GM12878 (cell line): ENCODE measurements at regions not wholly inside any gene's neighbourhood (a gene's known extent, or its start where the extent isn't known, plus 50 kb on each side); places are given as distances from the start of the nearest gene placed in this dataset.

Source experiments
- ATAC-seq: fragments of 200-7000 bp; cut with Tn5 transposase; 3 replicates; pipeline ENCODE4 v1.9.1; 2020; ENCODE audit warnings: mild to moderate bottlenecking, moderate library complexity
- BruUV-seq: library from RNA; stranded (reverse); fragments of 400-500 nt; replicated peaks from 2 replicates; lab custom pipeline; 2021; lab: Mats Ljungman, UMichigan
- CTCF ChIA-PET: fragments of 300-600 bp; sonication (Branson Sonifier 250); formaldehyde crosslinking; extraction: SDS; loops from one replicate; lab custom pipeline; 2021; ENCODE audit warnings: inconsistent platforms; lab: Yijun Ruan, JAX
- POLR2A ChIA-PET: fragments of 350-600 bp; formaldehyde crosslinking; extraction: SDS; loops from one replicate; lab custom pipeline; 2021; ENCODE audit warnings: inconsistent platforms; lab: Charles Lee
- RAD21 ChIA-PET: fragments of 300-600 bp; sonication (Branson Sonifier 250); formaldehyde crosslinking; loops from one replicate; lab custom pipeline; 2023; ENCODE audit warnings: antibody characterized with exemption; ENCODE audit not compliant: unreplicated experiment; lab: Charles Lee
- SMC1A ChIA-PET: fragments of 300-600 bp; sonication (Branson Sonifier 250); formaldehyde crosslinking; loops from one replicate; lab custom pipeline; 2023; ENCODE audit not compliant: unreplicated experiment, uncharacterized antibody; lab: Charles Lee
- DNase-seq: peaks from one replicate; pipeline ENCODE4 v3.0.0-alpha.2; 2011; ENCODE audit warnings: low read depth, low spot score
- FAIRE-seq: peaks from 3 replicates; lab custom pipeline; 2011; peaks lifted over from hg19 to GRCh38; lab: Jason Lieb, UNC
- H2AFZ ChIP-seq: 2 replicates; pipeline ENCODE4 v1.6.0; 2011; ENCODE audit warnings: low read depth, low read length, control low read depth; ENCODE audit not compliant: control insufficient read depth
- H3K27ac ChIP-seq: 2 replicates; pipeline ENCODE4 v1.5.1; 2011; ENCODE audit warnings: control low read depth; ENCODE audit not compliant: control insufficient read depth, insufficient read depth
- H3K27me3 ChIP-seq, 2 experiments: replicated peaks in 1 of 2; 2 replicates each; pipeline versions ENCODE4 v1.6.0 to v1.6.1; 2011; ENCODE audit warnings: low read length in 1 of 2; ENCODE audit not compliant: control insufficient read depth in 2 of 2, insufficient read depth in 2 of 2
- H3K36me3 ChIP-seq, 2 experiments: 2 replicates each; pipeline ENCODE4 v1.5.1; 2011; ENCODE audit warnings: low read length in 1 of 2; ENCODE audit not compliant: control insufficient read depth in 2 of 2, insufficient read depth in 2 of 2
- H3K4me1 ChIP-seq: 2 replicates; pipeline ENCODE4 v1.6.1; 2011; ENCODE audit warnings: mild to moderate bottlenecking, low read length, moderate library complexity, mixed read lengths; ENCODE audit not compliant: control insufficient read depth, insufficient read depth
- H3K4me2 ChIP-seq: 2 replicates; pipeline ENCODE4 v1.6.0; 2011; ENCODE audit warnings: control low read depth; ENCODE audit not compliant: control insufficient read depth, insufficient read depth
- H3K4me3 ChIP-seq: fragments of 200-600 bp; sonication (generic); 2 replicates; pipeline ENCODE4 v1.5.1; 2016
- H3K79me2 ChIP-seq: 2 replicates; pipeline ENCODE4 v1.6.0; 2011; ENCODE audit warnings: low read length; ENCODE audit not compliant: control insufficient read depth, insufficient read depth
- H3K9ac ChIP-seq: 2 replicates; pipeline ENCODE4 v1.8.0; 2011; ENCODE audit warnings: low read length, control low read depth, mixed read lengths; ENCODE audit not compliant: control insufficient read depth, insufficient read depth
- H3K9me3 ChIP-seq: replicated peaks from 3 replicates; pipeline ENCODE4 v1.5.1; 2011; ENCODE audit warnings: mild to moderate bottlenecking, low read length; ENCODE audit not compliant: control insufficient read depth, insufficient read depth
- H4K20me1 ChIP-seq: 2 replicates; pipeline ENCODE4 v1.6.0; 2011; ENCODE audit not compliant: control insufficient read depth, insufficient read depth
- CEBPB ChIP-seq, 2 experiments: fragments of 150-350 bp in 1 of 2; IDR thresholded peaks; 2 replicates each; pipeline ENCODE4 v1.6.1; 2012 to 2014; ENCODE audit warnings: low read depth in 2 of 2, low read length in 2 of 2, borderline replicate concordance in 1 of 2, inconsistent platforms in 1 of 2
- CREB1 ChIP-seq: IDR thresholded peaks from 2 replicates; pipeline ENCODE4 v1.6.1; 2012; ENCODE audit warnings: low read depth, mild to moderate bottlenecking, inconsistent platforms
- CUX1 ChIP-seq: IDR thresholded peaks from 2 replicates; pipeline ENCODE4 v1.6.1; 2012; ENCODE audit warnings: improper control_type of control experiment, low read depth, low read length; ENCODE audit not compliant: insufficient replicate concordance
- FOXK2 ChIP-seq: fragments of 450-650 bp; IDR thresholded peaks from 2 replicates; pipeline ENCODE4 v1.6.1; 2017; ENCODE audit warnings: mild to moderate bottlenecking, moderate library complexity
- IRF4 ChIP-seq: IDR thresholded peaks from 2 replicates; pipeline ENCODE4 v1.6.1; 2011; ENCODE audit warnings: low read depth, low read length
- JUND ChIP-seq: IDR thresholded peaks from 2 replicates; pipeline ENCODE4 v1.6.1; 2012; ENCODE audit warnings: low read depth, mild to moderate bottlenecking, low read length, improper control_type of control experiment, moderate library complexity
- MLLT1 ChIP-seq: fragments of 450-650 bp; IDR thresholded peaks from 2 replicates; pipeline ENCODE4 v1.6.1; 2016; ENCODE audit warnings: mild to moderate bottlenecking
- MTA3 ChIP-seq: IDR thresholded peaks from 2 replicates; pipeline ENCODE4 v1.6.1; 2012; ENCODE audit warnings: low read length, inconsistent platforms, borderline replicate concordance
- PAX5 ChIP-seq: IDR thresholded peaks from 2 replicates; pipeline ENCODE4 v1.6.1; 2011; ENCODE audit warnings: low read depth, low read length, borderline replicate concordance
- SP1 ChIP-seq: IDR thresholded peaks from one replicate; pipeline ENCODE4 v1.6.1; 2011; ENCODE audit warnings: low read depth, low read length
- USF2 ChIP-seq: IDR thresholded peaks from 2 replicates; pipeline ENCODE4 v1.6.1; 2011; ENCODE audit warnings: low read depth, low read length, improper control_type of control experiment, borderline replicate concordance
- WRNIP1 ChIP-seq: IDR thresholded peaks from 2 replicates; pipeline ENCODE4 v1.6.1; 2011; ENCODE audit warnings: low read depth, low read length, improper control_type of control experiment, borderline replicate concordance
- WGBS: methylation state at CpG from one replicate; pipeline ENCODE4 v1.1.6; 2016; ENCODE audit warnings: low lambda C conversion rate; ENCODE audit not compliant: insufficient replicate concordance, insufficient coverage; ENCODE audit errors: missing lambda C conversion rate; 5-methylcytosine and 5-hydroxymethylcytosine counted together
- in situ Hi-C: fragments of 300-500 bp; cut with MboI; formaldehyde crosslinking; loops from 9 replicates; pipeline ENCODE4 v1.14.3; 2018; ENCODE audit warnings: mixed read lengths
- intact Hi-C: fragments of 100-400 bp; cut with micrococcal nuclease; formaldehyde crosslinking; loops from one replicate; pipeline ENCODE4 v1.14.2; 2022; ENCODE audit not compliant: unreplicated experiment

GRCh38 chr21:28538987-28539622, 453.6 kb downstream of the LTN1 start (continued):
- TF ChIP-seq JUND, result no peak
- TF ChIP-seq CEBPB (IDR thresholded peaks at IDR 0.05; ENCODE audit: borderline replicate concordance in 1 of 2, low read depth in 2 of 2, low read length in 2 of 2), result no peak
- no peak for TF ChIP-seq USF2
- no peak for TF ChIP-seq IRF4
- TF ChIP-seq CREB1, result no peak
- no peak for TF ChIP-seq MTA3
- TF ChIP-seq, all 136 proteins: peak for 0

- CTCF ChIA-PET, result no interaction called here
- Histone ChIP-seq H3K79me2 (no peaks in the 10 kb centered on the region), H3K4me1 (no peaks in the 10 kb centered on the region), H3K4me3 (no peak overlapping the region), H2AFZ (no peak overlapping the region), H3K9ac (no peak overlapping the region), H3K27me3 (no peaks in the 10 kb centered on the region), H3K4me2 (no peak overlapping the region), H3K9me3 (no peaks in the 10 kb centered on the region), H3K27ac (no peak overlapping the region), H4K20me1 (no peaks in the 10 kb centered on the region), H3K36me3 (no peaks in the 10 kb centered on the region)
- in situ Hi-C loops (no loop called here), intact Hi-C loops (no loop called here)
- no TSS peak for BruUV-seq
- FAIRE-seq (no peak), DNase-seq (no peak), ATAC-seq (no peak)
- WGBS, result 8% methylated on average over 4 of the region's 4 CpGs
- SMC1A ChIA-PET, result no interaction called here
- no peak for TF ChIP-seq CUX1
- no peak for TF ChIP-seq WRNIP1
- TF ChIP-seq SP1, result no peak
- no peak for TF ChIP-seq MLLT1
- TF ChIP-seq FOXK2, result no peak
- TF ChIP-seq PAX5, result no peak
- TF ChIP-seq, all 136 proteins: peak for 0
- POLR2A ChIA-PET, result no interaction called here
- RAD21 ChIA-PET, result no interaction called here
Measured at GRCh38 chr21:28537371-28538079, 455.2 kb downstream of the LTN1 start.
